Psoas muscle (tissue), 7 donors: ENCODE measurements at regions not wholly inside any gene's neighbourhood (a gene's known extent, or its start where the extent isn't known, plus 50 kb on each side); places are given as distances from the start of the nearest gene placed in this dataset.

Experiments
- ATAC-seq, 4 donors: fragments of 200-7000 bp; cut with Tn5 transposase; one replicate each; pipeline ENCODE4 v1.9.1; 2020; ENCODE audit warnings: moderate library complexity in 3 of 4, mild to moderate bottlenecking in 2 of 4
- DNase-seq, 2 donors: peaks; one replicate each; pipeline ENCODE4 v3.0.0-alpha.2; 2020
- H3K27ac ChIP-seq: fragments of 200-600 bp; one replicate; pipeline ENCODE4 v1.8.0; 2022
- H3K27me3 ChIP-seq, 3 donors: fragments of 200-600 bp in 1 of 3; one replicate each; pipeline versions ENCODE4 v1.6.1 to v1.8.0; 2013 to 2022; ENCODE audit warnings: low read length in 2 of 3, mild to moderate bottlenecking in 2 of 3, moderate library complexity in 1 of 3; ENCODE audit not compliant: insufficient read depth in 3 of 3
- H3K36me3 ChIP-seq, 2 donors: fragments of 200-600 bp in 1 of 2; one replicate each; pipeline versions ENCODE4 v1.6.1 to v1.8.0; 2013 to 2022; ENCODE audit warnings: low read depth in 1 of 2, mild to moderate bottlenecking in 1 of 2, moderate library complexity in 1 of 2; ENCODE audit not compliant: insufficient read depth in 1 of 2
- H3K4me1 ChIP-seq: fragments of 200-600 bp; one replicate; pipeline ENCODE4 v1.8.0; 2022
- H3K4me3 ChIP-seq: fragments of 200-600 bp; one replicate; pipeline ENCODE4 v1.8.0; 2022; ENCODE audit warnings: mild to moderate bottlenecking
- H3K9me3 ChIP-seq: fragments of 200-600 bp; one replicate; pipeline ENCODE4 v1.8.0; 2022
- CTCF ChIP-seq: fragments of 200-600 bp; IDR thresholded peaks from one replicate; pipeline ENCODE4 v1.8.0; 2022; ENCODE audit warnings: antibody characterized with exemption
- WGBS, 3 donors: extraction: QIAGEN DNeasy Blood & Tissue Kit; methylation state at CpG; one replicate each; pipeline versions ENCODE4 v1.1.6 to v1.1.7; 2013; 5-methylcytosine and 5-hydroxymethylcytosine counted together
- intact Hi-C, 2 donors: fragments of 100-400 bp; cut with DNase I; formaldehyde crosslinking; loops; one replicate each; pipeline versions ENCODE4 v1.11.0 to v1.14.2; 2022
- donor health status: healthy with polysubstance abuse.
- donor health status: DM: no; HTN: no; CAD: no; lungs with moderate emphysema.
- donor health status: Bipolar disorder and iron deficiency.
- donor health status: healthy.
- donor health status: DM: yes; HTN: yes; CAD: no.
- donor health status: DM: no; HTN: no; CAD: no.
- donor health status: DM: yes; HTN: yes; CAD: no.

GRCh38 chr15:47500842-47501241 lies 216.5 kb upstream of the SEMA6D start:
- Histone ChIP-seq H3K36me3 (no peaks in the 10 kb centered on the region), H3K9me3 (no peaks in the 10 kb centered on the region), H3K4me1 (no peaks in the 10 kb centered on the region), H3K27ac (no peak overlapping the region), H3K27me3 (peaks cover 0 to 3% (median 0%) of the 10 kb centered on the region in 3 donors), H3K4me3 (no peak overlapping the region)
- DNase-seq (no peak), ATAC-seq (no peak)
- 69 to 72% (median 71%) methylated on average over 2 of the region's 2 CpGs for WGBS, 3 donors
- intact Hi-C loops: loop anchor here in 1 of 2 donors (10.0 kb wide), 1 partner anchor 366 kb away; no protein-coding TSS in a partner anchor
- TF ChIP-seq CTCF: no peak

GRCh38 chr15:47502041-47502440 lies 215.3 kb upstream of the SEMA6D start:
- intact Hi-C loops: loop anchor here in 1 of 2 donors (10.0 kb wide), 1 partner anchor 367 kb away; no protein-coding TSS in a partner anchor
- ATAC-seq (no peak), DNase-seq (no peak)
- H3K4me1 ChIP-seq: peaks cover 4% of the 10 kb centered on the region
- H3K36me3 ChIP-seq: no peaks in the 10 kb centered on the region
- H3K4me3 ChIP-seq: no peak overlapping the region
- TF ChIP-seq CTCF: no peak
- no peak overlapping the region for H3K27ac ChIP-seq
- peaks cover 0 to 3% (median 0%) of the 10 kb centered on the region in 3 donors for H3K27me3 ChIP-seq
- H3K9me3 ChIP-seq: no peaks in the 10 kb centered on the region
- WGBS, 3 donors: 59 to 71% (median 67%) methylated on average over 6 of the region's 6 CpGs

- TF ChIP-seq CTCF: no peak
- intact Hi-C loops: loop anchor here in 1 of 2 donors (10.0 kb wide), 1 partner anchor 369 kb away; no protein-coding TSS in a partner anchor
- H3K4me1 ChIP-seq: peaks cover 4% of the 10 kb centered on the region
- 55 to 75% (median 58%) methylated on average over 2 of the region's 2 CpGs for WGBS, 3 donors
- no peak overlapping the region for H3K27ac ChIP-seq
- no peak overlapping the region for H3K4me3 ChIP-seq
- no peaks in the 10 kb centered on the region for H3K9me3 ChIP-seq
- ATAC-seq: no peak
- H3K36me3 ChIP-seq: no peaks in the 10 kb centered on the region
- no peaks in the 10 kb centered on the region for H3K27me3 ChIP-seq
- no peak for DNase-seq
These were observed 213.4 kb upstream of the SEMA6D start for GRCh38 chr15:47503876-47504275.

GRCh38 chr15:47504624-47505256 lies 212.6 kb upstream of the SEMA6D start:
- no peak overlapping the region for H3K27ac ChIP-seq
- intact Hi-C loops: loop anchor here in 1 of 2 donors (10.0 kb wide), 1 partner anchor 370 kb away; no protein-coding TSS in a partner anchor
- no peak overlapping the region for H3K4me3 ChIP-seq
- H3K27me3 ChIP-seq: no peaks in the 10 kb centered on the region
- H3K36me3 ChIP-seq: no peaks in the 10 kb centered on the region
- ATAC-seq: no peak
- DNase-seq: no peak
- 75 to 85% (median 83%) methylated on average over 7 of the region's 7 CpGs for WGBS, 3 donors
- TF ChIP-seq CTCF: no peak
- H3K9me3 ChIP-seq: no peaks in the 10 kb centered on the region
- H3K4me1 ChIP-seq: peaks cover 4% of the 10 kb centered on the region
